ENCODE measurements at regions not wholly inside any gene's neighbourhood (a gene's known extent, or its start where the extent isn't known, plus 50 kb on each side); places are given as distances from the start of the nearest gene placed in this dataset.

DNA sequence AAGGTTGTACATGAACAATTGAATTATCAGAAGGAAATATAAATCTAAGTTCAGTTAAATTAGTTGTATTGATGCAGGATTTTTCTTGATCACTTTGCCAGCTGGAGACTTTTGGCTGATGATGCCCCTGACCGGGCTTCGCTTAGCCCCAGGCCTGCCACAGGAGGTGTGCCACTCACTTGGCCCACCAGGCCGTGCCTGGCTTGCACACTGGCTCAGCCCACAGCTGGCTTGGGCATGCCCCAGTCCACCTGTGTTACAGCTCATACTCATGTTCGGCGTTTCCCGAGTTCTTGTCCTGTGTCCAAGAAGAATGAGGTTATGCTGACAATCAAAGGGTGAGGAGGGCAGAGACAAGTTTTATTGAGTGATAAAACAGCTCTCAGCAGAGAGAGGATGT is 773.9 kb upstream of the FANCL start:
- no peak for DNase-seq
- no peak overlapping the region for H3K4me3 ChIP-seq
- no peaks in the 10 kb centered on the region for H3K36me3 ChIP-seq
- no peaks in the 10 kb centered on the region for H3K9me3 ChIP-seq
- no peaks in the 10 kb centered on the region for H3K27me3 ChIP-seq
- H3K27ac ChIP-seq, result no peak overlapping the region
- TF ChIP-seq POLR2A (IDR thresholded peaks at IDR 0.05), result no peak
- TF ChIP-seq, protein P1, sequence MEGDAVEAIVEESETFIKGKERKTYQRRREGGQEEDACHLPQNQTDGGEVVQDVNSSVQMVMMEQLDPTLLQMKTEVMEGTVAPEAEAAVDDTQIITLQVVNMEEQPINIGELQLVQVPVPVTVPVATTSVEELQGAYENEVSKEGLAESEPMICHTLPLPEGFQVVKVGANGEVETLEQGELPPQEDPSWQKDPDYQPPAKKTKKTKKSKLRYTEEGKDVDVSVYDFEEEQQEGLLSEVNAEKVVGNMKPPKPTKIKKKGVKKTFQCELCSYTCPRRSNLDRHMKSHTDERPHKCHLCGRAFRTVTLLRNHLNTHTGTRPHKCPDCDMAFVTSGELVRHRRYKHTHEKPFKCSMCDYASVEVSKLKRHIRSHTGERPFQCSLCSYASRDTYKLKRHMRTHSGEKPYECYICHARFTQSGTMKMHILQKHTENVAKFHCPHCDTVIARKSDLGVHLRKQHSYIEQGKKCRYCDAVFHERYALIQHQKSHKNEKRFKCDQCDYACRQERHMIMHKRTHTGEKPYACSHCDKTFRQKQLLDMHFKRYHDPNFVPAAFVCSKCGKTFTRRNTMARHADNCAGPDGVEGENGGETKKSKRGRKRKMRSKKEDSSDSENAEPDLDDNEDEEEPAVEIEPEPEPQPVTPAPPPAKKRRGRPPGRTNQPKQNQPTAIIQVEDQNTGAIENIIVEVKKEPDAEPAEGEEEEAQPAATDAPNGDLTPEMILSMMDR (IDR thresholded peaks at IDR 0.05), result no peak
- no peaks in the 10 kb centered on the region for H3K4me1 ChIP-seq

DNA sequence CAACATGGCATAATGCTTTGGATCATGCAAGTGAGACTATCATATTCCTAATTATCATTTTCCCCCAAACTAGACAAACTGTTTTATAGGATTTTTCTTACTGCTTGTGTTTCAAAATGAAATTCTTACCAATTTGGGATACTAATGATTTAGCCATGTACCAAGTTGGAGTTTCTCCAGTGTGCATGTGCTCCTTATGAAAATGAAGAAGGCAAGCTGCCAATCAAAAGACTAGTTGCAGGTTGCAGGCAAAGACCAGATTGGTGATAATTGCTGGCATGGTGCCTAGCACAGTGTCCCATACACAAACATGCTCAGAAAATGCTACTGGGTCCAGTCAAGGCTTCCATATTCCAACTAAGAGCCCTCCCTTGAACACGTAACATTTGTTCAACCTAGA is 771.8 kb upstream of the FANCL start:
- Histone ChIP-seq H3K36me3 (no peaks in the 10 kb centered on the region), H3K4me3 (no peak overlapping the region), H3K9me3 (no peaks in the 10 kb centered on the region), H3K4me1 (no peaks in the 10 kb centered on the region), H3K27me3 (no peaks in the 10 kb centered on the region), H3K27ac (no peak overlapping the region)
- TF ChIP-seq POLR2A (IDR thresholded peaks at IDR 0.05), result no peak
- TF ChIP-seq, protein P1 (IDR thresholded peaks at IDR 0.05), result no peak
- no peak for DNase-seq

DNA sequence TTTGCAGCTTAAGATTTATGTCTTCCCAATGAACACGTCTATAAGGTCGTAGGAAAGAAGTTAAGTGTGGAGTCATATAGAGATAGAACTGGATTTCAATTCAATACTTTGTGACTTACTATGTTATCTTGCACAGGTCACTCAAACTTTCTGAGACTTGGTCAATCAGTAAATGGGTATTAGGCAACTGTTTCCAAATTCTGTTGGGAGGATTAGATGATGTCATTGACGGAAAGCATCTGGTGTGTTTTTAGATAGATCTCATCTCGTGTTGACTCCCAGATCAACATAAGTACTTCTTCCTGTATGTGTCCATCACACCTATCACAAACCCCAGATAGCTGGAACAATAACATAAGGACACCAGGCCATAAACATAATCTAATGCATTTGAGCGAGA is 771.1 kb upstream of the FANCL start:
- TF ChIP-seq, protein P1 (IDR thresholded peaks at IDR 0.05), result no peak
- no peak for TF ChIP-seq POLR2A (IDR thresholded peaks at IDR 0.05)
- Histone ChIP-seq H3K4me3 (no peak overlapping the region), H3K27me3 (no peaks in the 10 kb centered on the region), H3K27ac (no peak overlapping the region), H3K9me3 (no peaks in the 10 kb centered on the region), H3K4me1 (no peaks in the 10 kb centered on the region), H3K36me3 (no peaks in the 10 kb centered on the region)
- DNase-seq, result no peak

DNA sequence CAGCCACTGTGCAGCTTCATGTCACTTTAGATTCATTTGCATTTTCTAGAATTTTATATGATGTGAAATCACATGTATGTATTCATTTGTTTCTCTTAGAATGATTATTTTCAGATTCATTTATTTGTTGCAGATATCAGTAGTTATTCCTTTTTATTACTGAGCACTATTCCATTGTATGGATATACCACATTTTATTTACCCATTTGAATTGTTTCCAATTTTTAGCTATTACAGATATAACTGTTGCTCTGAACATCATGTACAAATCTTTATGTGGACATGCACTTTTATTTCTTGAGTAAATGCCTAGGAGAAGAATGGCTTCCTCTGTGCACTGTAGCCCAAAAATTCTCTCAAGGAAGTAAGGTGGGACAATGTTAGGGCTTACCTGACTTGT is 767.8 kb upstream of the FANCL start:
- H3K4me1 ChIP-seq, result no peaks in the 10 kb centered on the region
- no peaks in the 10 kb centered on the region for H3K27me3 ChIP-seq
- no peaks in the 10 kb centered on the region for H3K36me3 ChIP-seq
- H3K27ac ChIP-seq, result no peak overlapping the region
- DNase-seq, result no peak
- no peak overlapping the region for H3K4me3 ChIP-seq
- no peaks in the 10 kb centered on the region for H3K9me3 ChIP-seq
- no peak for TF ChIP-seq POLR2A (IDR thresholded peaks at IDR 0.05)
- TF ChIP-seq, protein P1 (IDR thresholded peaks at IDR 0.05), result no peak

DNA sequence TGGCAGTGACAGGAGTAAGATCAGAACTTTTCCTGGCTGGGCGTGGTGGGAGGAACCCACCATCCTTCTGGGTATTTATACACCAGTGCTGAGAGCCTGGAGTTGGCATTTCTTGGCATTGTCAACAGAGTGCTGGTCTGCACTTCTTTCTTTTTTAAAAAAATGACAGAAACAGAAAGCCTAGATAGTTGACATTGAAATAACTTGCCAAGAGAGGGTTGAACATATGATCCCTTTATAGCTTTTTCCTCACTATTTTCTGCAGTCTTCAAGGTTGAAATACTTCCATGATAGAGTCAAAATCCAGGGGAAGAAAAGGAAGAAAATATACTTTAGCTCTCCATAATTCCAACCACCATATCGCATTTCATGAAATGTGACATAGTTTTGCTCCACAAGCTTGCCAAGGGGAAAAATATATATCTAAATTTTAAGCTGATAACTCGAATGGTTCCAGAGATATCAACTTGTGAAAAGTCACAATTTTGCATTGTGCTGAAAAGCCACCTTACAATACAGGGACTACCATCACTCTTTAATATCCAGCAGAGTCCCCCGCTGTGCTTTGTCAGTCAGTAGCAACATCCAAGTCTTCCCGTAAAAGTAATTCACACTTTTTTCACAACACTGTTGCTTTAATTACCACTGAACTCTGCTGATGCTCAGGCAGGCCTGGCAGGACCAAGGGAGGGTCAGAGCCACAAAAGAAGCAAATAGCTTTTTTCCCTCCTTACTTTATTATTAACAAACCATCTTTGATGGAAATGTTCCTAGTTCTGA is 764.9 kb upstream of the FANCL start:
- TF ChIP-seq POLR2A (IDR thresholded peaks at IDR 0.05), result no peak
- TF ChIP-seq, protein P1 (IDR thresholded peaks at IDR 0.05), result no peak
- Histone ChIP-seq H3K4me1 (no peaks in the 10 kb centered on the region), H3K36me3 (no peaks in the 10 kb centered on the region), H3K4me3 (no peak overlapping the region), H3K27me3 (no peaks in the 10 kb centered on the region), H3K27ac (no peak overlapping the region), H3K9me3 (no peaks in the 10 kb centered on the region)
- DNase-seq, result no peak

Data from Peyer's patch (tissue), 4 donors.